ENCODE measurements at regions not wholly inside any gene's neighbourhood (a gene's known extent, or its start where the extent isn't known, plus 50 kb on each side); places are given as distances from the start of the nearest gene placed in this dataset.

DNA sequence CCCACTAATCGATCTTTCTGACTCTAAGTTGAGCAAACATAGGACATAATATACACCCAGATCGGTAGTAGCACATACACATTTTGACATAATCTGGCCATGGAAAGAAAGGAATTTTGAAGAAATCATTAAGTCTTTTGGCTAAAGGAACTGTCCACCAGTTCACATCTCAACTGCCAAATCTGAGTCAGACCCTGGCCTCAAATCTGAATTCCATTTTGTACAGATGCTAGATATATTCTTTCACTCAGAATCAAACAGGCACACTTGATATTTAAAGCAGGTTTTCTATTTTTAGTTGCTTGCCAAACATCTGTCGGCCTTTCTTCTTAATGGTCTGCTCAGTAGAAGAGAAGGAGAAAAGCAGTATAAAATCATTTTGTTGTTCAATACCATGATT lies 281.8 kb downstream of the BARHL2 start:
- TF ChIP-seq REST (IDR thresholded peaks at IDR 0.05; ENCODE audit: insufficient replicate concordance, low read depth) (no peak), POLR2AphosphoS5 (IDR thresholded peaks at IDR 0.05; ENCODE audit: low read depth) (no peak), CTCF (IDR thresholded peaks at IDR 0.05; ENCODE audit: insufficient read depth, low read length) (no peak)

Measured in HL-60 (cell line).